GM19372 (cell line): ENCODE measurements at regions not wholly inside any gene's neighbourhood (a gene's known extent, or its start where the extent isn't known, plus 50 kb on each side); places are given as distances from the start of the nearest gene placed in this dataset.

Experiments used
- ATAC-seq: cut with Tn5 transposase; IDR thresholded peaks from one replicate; pipeline ENCODE4 v1.9.1; 2021; ENCODE audit warnings: mild to moderate bottlenecking, low read depth, moderate library complexity; ENCODE audit not compliant: unreplicated experiment

DNA sequence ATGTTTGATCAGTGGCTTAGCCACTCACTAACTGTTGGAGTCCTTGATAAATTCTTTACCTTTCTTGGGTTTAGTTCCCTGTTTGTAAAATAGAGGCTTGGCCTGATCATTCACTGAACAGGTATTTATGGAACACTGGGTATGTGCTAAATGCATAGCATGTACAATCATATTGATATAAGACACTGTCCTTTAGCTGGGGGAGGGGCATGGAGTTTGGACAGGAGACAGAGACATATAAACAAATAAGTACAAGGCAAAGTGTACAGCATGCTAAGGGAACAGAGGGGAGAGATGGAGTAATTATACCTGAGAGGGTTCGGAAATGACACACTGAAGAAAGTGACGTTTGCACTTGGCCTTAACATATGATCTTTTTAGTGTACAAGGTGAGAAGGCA, 124.3 kb upstream of the CACNA1E start:
- ATAC-seq = no peak

DNA sequence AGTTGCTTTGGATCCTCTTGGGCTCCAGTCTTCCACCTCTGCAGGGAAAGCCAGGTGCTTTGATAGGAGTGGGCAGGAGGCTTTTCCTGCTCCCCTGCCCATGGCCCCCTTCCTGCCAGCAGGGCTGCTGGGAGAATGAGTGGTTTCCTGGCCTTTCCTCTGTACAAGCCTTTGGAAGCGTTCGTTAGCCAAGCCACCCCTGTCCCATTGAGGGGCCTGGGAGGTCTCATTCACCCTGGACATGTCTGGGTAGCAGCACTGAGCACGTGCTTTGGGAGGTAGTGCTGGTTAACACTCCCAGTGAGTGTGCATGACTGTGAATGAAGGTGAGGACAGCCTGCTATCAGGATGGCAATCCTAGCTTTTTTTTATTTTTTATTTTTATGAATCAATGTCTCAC, 118.5 kb upstream of the CACNA1E start:
- no peak for ATAC-seq

DNA sequence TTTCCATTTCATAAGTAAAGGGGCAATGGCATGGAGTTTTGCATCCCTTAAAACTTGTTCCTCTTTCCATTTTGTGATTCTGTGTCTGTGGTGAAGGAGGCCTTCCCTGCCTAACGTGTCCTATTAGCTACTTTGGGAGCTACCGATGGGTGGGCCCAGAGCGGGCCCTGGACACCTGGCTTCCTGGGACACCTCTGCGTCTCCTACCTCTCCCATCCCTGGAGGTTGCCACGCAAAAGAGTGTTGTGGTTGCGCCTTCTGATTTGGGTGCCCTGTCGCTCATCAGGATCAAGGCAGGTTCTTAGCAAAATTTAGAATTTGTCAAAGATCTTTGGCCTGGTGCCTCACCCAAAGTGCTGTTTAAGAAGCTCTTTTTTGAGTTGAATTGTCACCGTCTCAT, 116.4 kb upstream of the CACNA1E start:
- no peak for ATAC-seq

- no peak for ATAC-seq
Measured at GRCh38 chr1:181369416-181369815, 113.9 kb upstream of the CACNA1E start.

- no peak for ATAC-seq
Measured at GRCh38 chr1:181383695-181384094, 99.6 kb upstream of the CACNA1E start.

DNA sequence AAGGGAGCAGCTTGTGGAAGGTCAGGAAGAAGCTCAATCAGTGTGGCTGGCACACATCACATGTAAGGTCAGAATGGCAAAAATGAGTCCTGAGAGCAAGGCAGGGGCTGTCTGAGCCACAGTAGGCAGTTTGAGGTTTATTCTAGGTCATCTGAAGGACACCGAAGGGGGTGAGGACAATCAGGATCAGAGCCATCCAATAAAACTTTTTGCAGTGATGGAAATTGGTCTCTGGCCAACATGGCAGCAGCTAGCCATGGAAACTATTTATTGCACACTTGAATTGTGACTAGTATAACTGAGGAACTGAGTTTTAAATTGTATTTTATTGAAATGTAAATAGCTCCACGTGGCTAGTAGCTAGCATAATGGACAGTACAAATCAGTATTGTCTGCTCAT, 97.0 kb upstream of the CACNA1E start:
- no peak for ATAC-seq

DNA sequence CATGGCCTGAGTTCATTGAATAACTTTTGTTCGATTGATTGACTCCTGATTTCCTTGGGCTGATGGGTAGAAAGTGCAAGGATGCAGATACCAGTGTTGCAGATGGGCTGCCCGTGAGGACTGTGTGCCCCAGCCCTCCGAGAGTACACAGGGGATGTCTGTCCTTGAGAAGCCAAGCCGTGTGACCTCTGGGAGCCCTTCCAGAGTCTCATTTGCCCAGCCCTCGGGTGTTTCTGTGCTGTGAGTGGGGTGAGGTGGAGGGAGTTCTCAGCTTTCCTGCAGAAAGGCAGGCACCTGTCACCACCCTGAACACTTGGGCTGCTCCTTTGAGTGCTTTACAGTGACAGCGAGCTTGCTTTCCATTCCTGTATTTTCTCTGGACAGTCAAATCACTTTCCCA, 96.4 kb upstream of the CACNA1E start:
- ATAC-seq = no peak

DNA sequence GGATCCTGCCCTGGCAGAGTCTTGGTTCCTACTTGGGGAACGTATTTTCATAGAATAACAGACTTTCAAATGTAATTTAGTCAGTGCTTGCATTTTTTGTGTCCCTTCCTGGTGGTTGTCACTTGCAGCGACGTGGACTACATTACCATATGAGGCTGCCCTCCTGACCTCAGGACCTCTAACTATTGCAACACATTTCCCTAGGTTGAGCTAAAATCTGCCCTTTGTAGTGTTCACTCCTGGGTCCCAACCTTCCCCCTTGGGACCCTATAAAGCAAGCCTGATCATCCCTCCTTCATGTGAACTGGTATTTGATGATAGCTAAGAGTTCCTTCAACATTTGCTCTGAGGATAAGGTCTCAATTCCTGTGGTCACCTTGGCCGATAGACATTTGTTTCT, 95.6 kb upstream of the CACNA1E start:
- no peak for ATAC-seq

GRCh38 chr1:181390410-181391077, 92.8 kb upstream of the CACNA1E start:
- ATAC-seq = no peak

DNA sequence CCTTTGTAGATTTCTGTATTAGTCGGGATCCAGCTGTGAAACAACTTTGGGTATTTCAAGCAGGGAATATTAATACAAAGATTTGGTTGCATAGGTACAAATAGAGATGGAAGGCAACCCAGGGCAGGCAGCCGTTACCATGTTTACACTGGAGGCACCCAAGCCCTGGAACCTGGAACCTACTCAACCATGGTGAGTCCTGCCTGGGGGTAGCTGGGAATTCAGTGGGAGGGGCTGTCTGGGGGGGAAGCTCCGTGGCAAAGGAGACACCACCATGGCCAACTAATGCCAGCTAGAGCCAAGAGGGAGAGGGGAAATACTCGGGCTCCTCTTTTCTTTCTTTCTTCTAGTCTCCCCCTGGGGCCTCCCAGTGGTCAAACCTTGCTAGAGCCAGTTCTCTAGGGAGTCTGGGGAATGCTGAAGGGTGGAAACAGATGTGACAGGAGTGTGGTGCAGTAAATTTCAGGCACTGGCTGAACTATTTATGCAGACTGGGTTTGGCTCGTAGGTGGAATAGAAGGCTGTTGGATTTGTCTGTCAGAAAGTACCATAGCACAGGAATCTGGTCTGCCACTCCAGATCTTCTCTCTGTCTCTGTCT, 91.9 kb upstream of the CACNA1E start:
- no peak for ATAC-seq

GRCh38 chr1:181392133-181392532, 91.2 kb upstream of the CACNA1E start:
- ATAC-seq = no peak

GRCh38 chr1:181392613-181393220, 90.6 kb upstream of the CACNA1E start:
- ATAC-seq = no peak

- no peak for ATAC-seq
Measured at GRCh38 chr1:181394766-181395165, 88.6 kb upstream of the CACNA1E start.

DNA sequence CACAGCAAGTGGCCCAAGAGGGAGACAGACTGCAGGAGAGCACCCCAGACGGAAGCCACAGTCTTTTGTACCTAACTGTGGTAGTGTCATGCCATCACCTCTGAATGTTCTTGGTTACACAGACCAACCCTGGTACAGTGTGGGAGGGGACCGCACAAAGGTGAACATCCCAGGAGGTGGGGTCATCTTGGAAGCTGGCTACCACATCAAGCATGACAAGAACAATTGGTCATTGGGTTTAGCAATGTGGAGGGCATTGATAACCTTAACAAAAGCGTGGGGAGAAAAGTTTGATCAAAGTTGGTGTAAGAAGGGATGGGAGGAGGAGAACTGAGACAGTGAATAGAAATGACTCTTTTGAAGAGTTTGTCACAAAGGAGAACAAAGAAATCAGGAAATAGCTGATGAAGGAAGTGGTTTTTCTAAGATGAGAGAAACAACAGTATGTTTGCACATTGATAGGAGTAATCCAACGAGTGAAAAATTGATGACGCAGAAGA, 87.1 kb upstream of the CACNA1E start:
- no peak for ATAC-seq

- no peak for ATAC-seq
Measured at GRCh38 chr1:181396811-181397210, 86.5 kb upstream of the CACNA1E start.

DNA sequence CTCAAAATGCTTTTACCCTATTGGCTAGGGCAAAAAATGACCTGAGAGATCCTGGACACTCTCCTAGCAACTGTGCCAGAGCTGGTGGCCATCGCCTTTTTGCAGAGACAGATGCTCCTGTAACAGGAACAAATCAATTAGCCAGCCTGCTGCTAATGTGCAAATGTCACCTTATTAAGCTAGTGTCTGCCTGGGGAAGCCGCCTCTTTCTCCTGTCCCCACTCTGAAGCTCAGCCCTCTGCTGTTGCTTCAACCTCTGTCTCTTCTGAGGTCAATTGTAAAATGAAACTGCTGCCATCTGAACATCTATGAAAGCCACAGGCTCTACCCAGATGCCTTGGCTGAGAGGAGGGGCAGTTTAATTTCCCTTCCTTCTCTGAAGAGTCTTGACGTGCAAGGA, 85.5 kb upstream of the CACNA1E start:
- ATAC-seq = peak; percentile 58

DNA sequence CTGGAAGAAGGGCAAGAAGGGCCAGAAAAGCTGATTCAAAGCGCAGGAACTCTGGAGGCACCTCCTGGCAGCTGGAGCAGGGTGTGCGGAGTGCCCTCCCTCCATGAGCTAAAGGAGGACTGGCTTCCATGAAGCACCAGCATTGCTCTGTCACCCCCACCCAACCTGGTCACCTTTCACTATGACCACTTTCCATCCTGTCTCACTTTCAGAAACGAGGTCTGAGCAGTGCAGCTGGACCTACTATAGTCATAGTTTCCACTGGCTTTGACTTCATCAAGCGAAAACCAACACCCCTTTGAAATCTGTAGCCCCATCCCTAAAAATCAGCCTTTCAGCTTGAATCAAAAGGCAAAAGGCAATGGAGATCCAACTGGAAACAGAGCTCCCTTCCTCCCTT, 84.8 kb upstream of the CACNA1E start:
- peak; percentile 91 for ATAC-seq

- no peak for ATAC-seq
Measured at GRCh38 chr1:181405584-181405983, 77.7 kb upstream of the CACNA1E start.

DNA sequence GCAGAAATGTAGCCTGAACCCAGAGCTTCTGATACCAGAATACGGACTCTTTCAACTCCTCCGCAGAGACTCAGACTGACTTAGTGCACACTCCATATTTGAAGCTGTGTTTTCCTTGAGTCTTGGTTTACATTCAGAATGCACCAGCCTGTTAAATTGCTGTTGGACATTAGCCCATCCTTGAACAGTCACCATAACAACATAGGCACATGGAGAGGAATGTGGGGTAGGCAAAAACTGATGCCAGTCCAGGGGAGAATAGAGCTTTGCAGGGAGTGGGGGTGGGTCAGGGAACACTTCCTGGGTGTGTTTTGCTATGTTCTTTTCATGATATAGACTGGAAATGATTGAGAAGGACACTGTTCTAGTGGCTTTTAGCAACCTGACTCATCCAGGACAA, 76.3 kb upstream of the CACNA1E start:
- no peak for ATAC-seq

DNA sequence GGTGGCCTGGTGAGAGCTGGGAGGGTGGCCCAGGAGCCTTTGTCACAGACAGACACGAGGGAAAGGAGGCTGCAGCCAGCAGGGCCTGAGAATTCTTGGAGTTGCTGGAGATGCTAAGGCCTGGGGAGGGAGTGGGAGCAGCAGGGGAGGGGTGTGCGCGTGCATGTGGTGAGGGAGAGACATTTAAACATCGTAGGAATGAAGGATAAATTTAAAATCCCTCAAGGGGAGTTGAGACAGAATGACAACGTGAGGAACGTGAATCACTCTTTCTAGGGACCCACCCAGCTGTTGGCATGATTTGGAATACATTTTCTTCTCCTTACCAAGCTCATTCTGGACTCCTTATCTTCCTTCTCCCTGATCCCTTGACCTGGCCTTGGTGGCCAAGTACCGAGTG, 73.3 kb upstream of the CACNA1E start:
- ATAC-seq = no peak

DNA sequence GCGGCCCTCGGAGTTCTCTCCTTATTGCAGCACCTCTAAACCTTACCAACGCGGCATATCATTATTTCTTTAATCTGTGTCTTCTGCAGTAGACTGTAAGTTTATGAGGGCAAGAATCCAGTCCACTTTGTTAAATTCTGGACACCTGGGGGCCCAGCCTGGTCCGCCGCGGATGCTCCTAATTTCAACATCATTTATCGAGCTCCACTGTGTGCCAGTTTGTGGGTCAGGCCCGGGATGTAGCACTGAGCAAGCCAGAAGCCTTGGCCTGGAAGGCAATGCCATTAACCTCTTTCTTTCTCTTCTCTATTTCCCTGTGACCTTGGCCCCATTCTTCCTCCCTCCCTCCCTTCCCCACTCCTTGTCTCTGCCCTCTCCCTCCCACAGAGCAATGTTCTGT, 70.6 kb upstream of the CACNA1E start:
- no peak for ATAC-seq

GRCh38 chr1:181413195-181413815, 70.0 kb upstream of the CACNA1E start:
- ATAC-seq = no peak
